ENCODE measurements at regions not wholly inside any gene's neighbourhood (a gene's known extent, or its start where the extent isn't known, plus 50 kb on each side); places are given as distances from the start of the nearest gene placed in this dataset.

DNA sequence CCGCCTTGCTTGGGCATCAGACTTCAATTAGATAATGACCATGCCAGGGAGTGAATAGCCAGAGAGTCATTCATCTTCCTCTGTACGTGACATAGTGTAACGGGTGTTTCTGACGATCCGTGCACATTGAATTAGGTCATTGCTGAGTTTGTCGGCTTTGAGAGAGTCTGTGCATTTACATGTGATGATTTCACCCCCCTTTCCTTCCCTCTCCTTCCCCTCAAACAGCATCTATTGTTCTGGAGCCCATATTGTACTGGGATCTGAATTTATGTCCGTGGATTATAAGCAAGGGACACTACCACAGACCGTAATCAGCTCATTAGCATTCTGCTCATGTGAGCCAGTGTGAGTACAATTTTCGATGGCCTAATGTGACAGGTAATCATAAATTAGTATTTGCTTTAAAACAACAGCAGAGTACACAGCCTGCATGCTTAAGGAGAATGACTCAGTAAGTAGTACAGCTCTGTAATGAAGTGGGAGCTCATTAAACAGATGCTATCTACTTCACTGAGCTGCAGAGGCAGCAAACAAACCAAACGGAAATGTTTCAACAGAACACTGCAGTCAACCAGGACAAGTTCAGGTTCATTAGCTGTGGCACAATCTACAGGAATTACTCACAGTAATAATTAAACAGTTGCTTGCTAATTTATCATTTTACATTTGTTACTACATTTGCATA, 302.1 kb downstream of the CSNK1G3 start:
- TF ChIP-seq, protein P1, sequence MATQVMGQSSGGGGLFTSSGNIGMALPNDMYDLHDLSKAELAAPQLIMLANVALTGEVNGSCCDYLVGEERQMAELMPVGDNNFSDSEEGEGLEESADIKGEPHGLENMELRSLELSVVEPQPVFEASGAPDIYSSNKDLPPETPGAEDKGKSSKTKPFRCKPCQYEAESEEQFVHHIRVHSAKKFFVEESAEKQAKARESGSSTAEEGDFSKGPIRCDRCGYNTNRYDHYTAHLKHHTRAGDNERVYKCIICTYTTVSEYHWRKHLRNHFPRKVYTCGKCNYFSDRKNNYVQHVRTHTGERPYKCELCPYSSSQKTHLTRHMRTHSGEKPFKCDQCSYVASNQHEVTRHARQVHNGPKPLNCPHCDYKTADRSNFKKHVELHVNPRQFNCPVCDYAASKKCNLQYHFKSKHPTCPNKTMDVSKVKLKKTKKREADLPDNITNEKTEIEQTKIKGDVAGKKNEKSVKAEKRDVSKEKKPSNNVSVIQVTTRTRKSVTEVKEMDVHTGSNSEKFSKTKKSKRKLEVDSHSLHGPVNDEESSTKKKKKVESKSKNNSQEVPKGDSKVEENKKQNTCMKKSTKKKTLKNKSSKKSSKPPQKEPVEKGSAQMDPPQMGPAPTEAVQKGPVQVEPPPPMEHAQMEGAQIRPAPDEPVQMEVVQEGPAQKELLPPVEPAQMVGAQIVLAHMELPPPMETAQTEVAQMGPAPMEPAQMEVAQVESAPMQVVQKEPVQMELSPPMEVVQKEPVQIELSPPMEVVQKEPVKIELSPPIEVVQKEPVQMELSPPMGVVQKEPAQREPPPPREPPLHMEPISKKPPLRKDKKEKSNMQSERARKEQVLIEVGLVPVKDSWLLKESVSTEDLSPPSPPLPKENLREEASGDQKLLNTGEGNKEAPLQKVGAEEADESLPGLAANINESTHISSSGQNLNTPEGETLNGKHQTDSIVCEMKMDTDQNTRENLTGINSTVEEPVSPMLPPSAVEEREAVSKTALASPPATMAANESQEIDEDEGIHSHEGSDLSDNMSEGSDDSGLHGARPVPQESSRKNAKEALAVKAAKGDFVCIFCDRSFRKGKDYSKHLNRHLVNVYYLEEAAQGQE (IDR thresholded peaks at IDR 0.05; ENCODE audit: insufficient read depth in 1 of 2, low read depth in 2 of 2, low read length in 2 of 2), result peak in 1 of 2 experiments; percentile 43; a peak in 1 of 4 replicates
- no peak; the same call in 1 of the 2 replicates for TF ChIP-seq SIN3A (IDR thresholded peaks at IDR 0.05; ENCODE audit: borderline replicate concordance, insufficient read depth, low read length)
